NCI-H748 treated with DMSO at 0.1 percent for 48 hours (cell line): ENCODE measurements at regions not wholly inside any gene's neighbourhood (a gene's known extent, or its start where the extent isn't known, plus 50 kb on each side); places are given as distances from the start of the nearest gene placed in this dataset.

Experiments
- DNase-seq: peaks from one replicate; lab custom pipeline; 2025; lab: John Stamatoyannopoulos, UW

DNA sequence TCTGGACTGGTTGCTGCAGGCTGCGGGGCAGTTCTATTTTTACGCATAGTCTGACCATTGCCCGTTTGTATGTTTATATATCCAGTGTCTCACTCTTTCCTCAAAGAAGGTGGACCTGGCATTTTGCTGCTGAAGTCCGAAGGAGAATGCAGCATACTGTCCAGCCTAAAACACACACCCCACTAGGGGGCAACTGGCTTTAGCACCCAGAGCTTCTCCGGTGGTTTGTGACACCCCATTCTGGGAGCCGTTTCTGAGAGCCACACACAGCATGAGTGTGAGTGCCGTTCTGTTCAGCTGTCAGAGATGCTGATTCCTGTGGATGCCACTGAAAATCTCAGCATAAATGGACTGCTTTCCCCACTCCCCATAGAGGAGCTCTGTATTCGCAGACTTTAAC, 290.5 kb upstream of the TAS2R1 start:
- DNase-seq, result no peak

DNA sequence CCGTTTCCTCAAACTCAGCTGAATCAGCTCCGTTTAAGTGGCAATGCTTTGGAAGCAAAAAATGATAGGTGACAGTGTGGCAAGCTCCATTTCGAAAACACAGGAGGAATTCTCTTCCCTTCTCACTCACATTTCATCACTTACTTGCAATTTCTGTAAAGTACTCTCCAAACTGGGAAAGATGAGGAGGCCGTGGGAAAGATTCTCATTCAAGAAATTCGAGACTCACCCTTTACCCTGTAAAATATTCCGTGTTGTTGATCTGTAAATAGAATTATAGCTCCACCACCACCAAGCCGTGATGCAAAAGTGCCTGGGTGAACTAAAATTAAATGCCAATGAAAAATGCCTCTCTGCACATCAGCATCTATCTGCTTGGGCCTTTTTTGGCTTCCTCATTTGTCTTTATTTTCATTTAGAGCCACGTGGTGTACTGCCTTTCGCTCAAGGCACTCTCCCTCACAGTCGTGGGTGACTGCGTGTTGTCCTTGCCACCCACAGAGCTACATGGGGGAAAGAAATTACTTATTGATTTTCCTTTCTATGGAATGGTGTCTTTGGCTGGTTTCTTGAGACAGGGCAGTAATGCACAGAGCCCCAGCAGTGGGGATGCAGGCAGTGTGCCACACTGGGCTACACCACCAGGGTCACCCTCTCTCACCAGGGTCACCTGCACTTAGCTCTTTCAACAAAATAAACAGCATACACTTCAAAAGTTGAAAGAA, 289.3 kb upstream of the TAS2R1 start:
- no peak for DNase-seq

DNA sequence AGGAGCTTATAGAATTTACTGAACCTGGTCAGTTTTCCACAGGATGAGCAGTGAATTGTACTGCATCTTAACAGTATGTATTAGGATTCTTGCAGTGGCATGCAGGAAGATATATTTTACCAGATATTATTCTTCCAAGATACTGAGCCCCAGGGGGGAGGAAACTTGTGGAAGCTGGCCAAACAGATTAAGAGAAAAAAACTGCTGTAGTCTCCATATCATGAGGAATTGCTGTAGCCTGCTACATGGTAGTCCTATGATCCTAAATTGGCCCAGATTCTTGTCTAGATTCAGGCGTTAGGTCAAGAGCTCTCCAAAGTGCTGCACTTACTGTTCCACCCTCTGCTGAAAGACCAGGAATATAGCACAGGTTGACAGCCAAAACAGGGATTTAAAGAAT, 275.5 kb upstream of the TAS2R1 start:
- DNase-seq, result no peak

DNA sequence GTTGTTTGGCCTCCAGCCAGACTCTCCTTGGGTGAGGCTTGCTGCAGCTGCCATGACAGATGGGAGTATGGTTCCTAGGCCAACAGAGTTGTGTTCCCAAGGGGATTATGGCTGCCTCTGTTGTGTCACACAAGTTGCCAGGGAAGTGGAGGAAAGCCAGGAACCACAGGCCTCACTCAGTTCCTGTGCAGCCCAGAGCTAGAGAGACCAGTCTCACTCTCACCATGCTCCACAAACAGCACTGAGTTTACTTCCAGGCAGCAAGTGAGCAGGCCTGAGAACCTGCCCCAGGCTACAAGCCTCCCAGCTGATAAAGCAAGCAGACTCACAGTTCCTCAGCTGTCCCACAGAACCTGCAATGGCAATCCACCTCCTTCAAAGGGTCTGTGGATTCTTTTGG, 273.6 kb upstream of the TAS2R1 start:
- peak; percentile 97 for DNase-seq

DNA sequence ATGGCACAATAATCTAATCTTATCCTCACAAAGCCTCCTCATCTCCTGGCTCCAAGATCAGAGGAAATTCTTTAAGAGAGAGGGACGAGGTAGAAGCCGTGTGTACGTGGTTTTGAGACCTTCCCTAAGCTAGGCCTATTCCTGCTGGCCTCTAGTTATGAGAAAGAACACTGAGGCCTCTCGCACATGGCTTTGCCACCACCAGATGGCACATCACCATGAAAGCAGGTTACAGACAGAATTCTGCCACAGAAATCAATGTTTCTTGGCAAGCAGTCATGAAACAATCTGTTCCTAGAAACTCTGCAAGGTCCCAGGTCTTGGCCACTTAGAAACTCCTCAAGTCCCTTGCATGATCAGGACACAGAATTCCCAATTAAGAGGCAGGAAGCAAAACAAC, 268.2 kb upstream of the TAS2R1 start:
- peak; percentile 67 for DNase-seq

DNA sequence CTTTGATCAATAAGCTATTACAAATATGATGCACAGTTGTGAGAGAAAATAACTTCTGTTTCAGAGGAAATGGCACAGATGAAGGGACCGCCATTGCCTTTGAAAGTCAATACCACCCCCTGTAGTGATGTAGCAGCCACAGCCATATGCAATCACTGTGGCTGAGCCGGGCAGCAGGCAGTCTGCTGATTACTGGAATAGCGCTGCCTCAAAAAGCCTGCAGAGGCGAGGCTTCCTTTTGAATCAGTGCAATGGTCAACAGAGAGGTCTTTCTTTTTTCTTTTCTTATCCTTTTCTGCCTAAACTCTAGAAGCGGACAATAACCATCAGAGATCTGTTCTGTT, 265.1 kb upstream of the TAS2R1 start:
- DNase-seq, result peak; percentile 37

DNA sequence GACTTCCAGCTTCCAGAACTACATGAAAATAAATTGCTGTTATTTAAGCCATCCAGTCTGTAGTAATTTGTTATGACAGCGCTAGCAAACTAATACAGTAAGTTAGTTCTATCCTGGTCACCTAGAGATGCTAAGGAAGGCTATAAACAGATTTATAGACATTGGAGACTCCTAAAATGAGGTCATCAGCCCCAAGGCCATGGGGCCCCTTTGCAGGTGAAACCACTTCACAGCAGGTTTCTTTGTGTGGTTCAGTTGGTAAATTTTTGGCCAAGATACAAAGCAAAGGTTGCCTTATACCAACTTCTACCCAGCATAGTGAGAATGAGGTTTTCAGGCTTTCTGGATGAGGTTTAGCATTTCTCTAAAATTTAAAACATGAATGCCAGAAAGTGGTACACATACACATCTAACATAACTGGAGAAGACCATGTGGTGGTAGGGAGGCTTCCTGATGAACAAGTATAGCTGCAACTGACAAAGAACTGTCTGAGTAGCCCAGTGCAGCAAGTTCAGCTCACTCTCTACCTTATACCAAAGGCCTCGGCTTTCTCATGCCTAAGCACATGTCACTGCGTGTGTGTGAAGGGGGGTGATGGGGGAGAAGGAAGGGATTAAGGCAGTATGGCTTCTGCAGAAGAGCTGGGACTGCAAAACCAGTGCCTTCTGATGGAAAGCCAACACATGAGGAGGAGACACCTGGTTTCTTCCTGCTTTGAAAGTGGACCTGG, 264.6 kb upstream of the TAS2R1 start:
- no peak for DNase-seq

DNA sequence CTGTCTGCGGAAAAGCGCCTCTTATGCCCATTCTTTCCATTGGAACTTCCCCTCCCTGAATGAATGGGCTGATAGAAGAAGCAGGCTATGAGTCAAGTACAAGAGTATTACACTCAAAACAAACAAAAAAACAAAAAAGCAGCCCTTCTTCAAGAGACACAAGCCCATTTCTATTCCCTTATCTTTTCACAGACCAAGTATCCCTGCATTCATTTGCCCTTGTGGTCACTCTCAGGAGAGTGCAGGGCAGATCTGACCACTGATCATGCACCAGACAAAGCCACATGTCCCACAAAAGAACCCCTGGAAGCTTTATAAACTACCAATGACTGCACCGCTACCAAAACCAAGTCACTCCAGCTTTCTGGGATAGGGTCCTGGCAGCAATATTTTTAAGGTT, 262.5 kb upstream of the TAS2R1 start:
- no peak for DNase-seq

DNA sequence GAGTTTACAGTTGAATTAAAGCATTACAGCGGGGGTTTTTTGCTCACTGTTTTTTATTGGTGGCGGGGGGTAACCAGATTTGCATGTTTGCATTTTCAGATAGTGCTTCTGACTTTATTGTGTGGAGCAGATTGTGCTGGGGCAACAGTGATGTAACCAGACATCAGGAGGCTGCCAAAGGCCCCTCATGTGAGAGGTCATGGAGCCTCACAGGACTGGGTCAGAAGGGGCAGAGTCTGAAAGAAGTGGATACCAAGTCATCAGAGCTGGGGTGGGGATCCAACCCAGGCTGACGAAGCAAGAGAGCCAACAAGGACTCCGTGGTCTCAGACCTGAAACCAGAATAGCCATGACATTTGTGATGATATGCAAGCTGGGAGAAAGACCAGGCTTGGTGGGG, 259.4 kb upstream of the TAS2R1 start:
- DNase-seq, result no peak

DNA sequence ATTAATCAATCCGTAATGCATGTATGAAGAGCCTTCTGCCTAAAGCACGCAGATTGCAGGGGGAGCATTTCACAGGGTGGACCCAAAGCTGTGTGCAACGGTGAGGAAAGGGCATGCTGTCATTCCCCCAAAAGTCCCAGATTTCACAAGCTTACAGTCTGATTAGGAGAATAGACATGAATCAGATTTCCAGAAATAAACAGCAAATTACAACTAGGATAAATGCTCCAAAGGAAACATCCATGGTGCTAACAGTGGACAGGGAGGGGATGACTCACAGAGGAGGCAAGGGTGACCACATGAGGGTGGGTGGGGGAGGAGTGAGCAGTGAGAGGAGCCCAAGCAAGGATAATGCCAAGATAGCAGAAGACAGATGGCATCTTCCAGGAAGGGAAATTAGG, 258.4 kb upstream of the TAS2R1 start:
- no peak for DNase-seq

DNA sequence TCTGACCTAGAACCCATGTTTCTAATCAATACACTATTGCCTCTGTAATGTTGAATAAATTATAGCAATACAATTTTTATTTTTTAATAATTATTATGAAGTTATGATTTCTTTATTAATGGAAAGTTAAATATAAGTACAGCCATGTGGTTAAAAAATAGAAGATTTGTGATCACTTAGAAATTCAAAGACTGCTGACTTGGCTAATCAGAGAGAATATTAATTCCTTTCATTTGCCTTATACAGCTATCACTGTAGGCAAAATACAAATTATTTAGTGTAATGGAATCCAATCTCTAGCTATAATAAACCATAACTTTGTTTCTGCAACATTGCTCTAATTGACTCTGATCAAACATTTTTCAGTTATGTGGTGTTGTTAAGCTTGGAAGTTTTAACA, 255.0 kb upstream of the TAS2R1 start:
- DNase-seq, result no peak

DNA sequence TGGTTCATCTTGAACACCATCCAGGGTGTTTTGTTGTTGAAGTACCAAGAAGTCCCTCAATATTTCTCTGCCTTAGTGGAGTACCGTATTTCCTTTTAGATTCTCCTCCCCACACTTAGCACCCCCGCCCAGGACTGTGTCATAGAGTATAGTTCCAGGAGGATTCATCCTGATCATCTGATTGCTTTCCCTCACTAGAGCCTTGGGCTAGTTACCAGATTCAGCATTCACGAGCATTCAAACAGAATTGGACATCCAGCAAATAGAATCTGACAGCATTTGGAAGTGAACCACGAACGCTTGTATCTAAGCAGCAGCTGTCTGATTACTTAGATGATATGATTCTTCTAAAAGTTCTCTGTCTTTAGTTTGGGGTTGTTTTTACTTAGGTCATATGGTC, 248.1 kb upstream of the TAS2R1 start:
- DNase-seq, result no peak

DNA sequence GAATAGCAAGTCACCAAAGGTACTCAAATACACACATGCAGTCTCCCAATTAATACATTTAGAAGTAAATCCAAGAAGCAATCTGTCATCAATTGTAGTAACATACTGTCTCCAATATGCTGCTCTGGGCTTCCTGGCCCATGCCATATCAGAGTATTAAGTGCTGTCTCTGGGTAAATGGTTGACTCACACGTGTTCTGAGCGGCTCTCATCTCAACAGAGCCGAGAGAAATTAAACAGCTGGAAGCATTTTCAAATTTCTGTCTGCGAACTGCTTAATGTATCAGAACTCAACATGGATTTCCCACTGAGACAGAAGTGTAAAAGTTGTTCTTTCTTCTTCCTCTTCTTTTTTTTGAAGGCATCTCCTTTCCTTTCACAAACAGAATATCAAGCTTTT, 247.3 kb upstream of the TAS2R1 start:
- no peak for DNase-seq

DNA sequence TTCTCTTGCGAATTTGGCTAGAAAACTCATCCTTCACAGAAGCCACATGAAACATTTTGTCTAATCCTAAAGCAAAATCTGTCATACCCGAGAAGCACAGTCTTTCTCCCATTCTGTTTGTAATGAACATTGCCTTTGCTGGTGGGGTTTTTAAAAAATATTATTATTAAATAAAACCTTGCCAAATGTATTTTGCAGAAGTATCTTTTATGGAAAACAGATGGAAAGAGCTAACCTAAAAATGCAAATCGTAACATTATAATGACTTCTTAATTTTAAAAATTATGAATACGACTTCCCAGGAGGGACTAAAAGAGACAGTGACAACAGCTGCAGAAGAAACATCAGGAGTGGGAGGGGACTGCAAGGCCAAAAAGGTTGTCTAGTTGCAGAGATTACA, 246.3 kb upstream of the TAS2R1 start:
- no peak for DNase-seq

DNA sequence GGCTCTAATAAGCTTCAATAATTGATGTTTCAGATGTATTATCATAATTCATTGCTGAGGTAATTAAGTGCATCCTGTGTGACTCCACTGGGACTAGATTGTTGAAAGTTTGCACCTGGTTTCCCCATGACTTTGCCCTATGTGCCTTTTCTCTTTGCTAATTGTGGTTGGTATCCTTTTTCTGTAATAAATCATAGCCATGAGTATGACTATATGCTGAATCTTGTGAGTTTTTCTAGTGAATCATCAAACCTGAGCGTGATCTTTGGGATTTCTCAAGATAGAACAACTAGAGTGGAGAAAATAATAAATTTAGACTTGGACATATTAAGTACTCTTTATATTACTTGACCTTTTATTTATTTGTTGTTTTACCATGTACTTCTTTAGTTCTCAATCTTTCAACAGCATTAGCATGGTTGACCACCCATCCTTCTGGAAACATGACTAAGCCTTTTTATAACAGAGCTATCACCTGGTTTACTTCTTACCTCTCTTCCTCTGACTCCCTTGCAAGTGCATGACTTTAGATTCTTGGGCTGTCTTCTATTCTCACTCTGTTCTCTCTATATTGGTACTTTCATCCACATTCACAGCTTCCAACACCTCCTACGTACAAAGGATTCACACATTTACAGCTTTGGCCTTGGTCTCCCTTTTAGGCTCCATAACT, 239.6 kb upstream of the TAS2R1 start:
- DNase-seq, result no peak

DNA sequence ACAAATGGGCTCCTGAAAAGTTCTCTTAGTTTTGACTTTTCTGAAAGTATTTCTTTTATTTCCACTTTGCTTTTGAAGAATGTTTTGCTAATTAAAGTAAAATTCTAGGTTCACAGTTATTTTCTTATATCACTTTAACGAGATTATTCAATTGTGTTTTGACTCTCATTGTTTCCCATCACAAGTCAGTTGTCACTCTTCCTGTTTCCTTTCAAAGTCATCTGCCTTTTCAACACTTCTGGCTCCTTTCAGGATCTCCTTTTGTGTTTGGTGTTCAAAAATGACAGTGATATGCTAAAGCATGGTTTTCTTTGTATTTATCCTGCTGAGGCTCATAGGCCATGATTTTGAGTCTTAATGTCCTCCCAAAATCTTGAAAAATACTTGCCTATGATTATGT, 235.4 kb upstream of the TAS2R1 start:
- no peak for DNase-seq

DNA sequence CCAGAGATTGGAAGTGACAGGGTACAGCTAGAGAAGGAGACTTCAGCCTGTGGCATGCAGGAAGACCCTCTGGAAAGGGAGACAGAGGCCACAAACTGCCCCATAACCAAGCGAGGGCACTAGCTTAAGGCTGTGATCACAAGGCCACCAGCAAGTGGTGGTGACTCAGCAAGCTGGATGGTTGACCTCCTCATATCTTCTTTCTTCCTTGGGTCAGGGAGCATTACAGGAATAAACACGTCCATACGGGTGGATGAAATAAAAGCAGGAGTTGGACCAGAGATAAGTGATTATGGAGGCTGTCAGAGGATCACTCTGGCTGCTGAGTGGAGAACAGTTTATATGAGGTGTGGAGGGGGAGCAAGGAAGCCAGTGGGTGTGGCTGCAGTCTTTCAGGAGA, 234.6 kb upstream of the TAS2R1 start:
- no peak for DNase-seq

DNA sequence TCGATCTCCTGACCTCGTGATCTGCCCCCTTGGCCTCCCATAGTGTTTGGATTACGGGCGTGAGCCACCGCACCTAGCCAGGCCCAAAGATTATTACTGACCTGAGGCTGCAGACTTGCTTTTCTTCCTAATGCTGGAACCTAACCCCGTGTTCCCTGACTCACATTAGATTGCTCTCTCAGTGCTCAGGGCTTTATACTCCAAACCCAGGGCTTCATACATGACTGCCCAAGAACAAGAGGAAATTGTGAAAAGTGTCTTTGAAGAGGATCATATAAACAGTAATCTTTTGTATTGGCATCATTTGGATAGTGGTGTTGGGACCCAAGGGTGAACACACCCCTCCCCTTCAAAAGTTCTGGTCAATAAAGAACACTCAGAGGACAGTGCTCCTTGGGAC, 233.3 kb upstream of the TAS2R1 start:
- no peak for DNase-seq

DNA sequence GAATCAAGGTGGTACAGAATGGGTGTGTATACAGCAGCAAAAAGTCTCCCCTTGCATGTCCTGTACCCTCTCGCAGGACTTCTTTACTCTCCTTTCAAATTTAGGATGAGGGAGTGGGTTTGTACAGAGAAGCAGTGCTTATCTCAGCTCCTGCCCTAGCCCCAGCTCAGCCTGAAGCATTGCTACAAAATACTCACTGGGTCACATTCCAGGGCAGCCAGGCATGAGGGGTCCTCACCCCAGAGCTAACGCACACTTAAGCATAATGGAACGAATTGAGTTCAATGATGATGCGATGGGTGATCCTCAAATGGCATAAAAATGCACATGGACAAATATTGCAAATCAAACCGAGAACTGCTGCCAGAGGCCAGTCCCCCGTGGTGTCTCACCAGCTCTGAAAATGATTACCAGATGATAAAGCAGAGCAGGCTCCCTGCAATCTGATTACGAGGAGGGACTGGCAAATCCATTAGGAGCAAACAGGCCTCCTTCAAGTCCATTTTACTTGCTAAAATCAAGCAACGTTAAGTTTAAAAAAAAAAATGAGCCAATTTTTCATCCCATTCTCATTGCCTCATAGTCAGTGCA, 231.6 kb upstream of the TAS2R1 start:
- no peak for DNase-seq

DNA sequence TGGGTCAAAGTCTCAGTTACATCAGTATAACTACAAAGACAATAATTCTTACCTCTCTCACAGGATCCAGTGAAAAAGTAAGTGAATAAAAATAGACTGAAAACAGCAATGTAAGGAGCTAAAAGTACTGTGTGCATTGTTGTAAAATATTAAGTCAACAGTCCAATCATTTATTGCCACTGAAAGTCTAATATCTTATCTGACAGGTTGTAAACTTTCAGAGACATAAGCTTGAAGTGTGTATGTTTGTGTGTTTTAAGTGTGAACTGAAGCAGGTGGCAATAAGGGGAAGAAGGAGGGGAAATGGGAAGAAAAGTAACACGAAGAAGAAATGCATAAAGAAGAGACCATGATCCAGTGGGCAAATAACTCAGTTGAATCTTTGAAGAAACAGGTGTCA, 229.7 kb upstream of the TAS2R1 start:
- DNase-seq, result no peak

DNA sequence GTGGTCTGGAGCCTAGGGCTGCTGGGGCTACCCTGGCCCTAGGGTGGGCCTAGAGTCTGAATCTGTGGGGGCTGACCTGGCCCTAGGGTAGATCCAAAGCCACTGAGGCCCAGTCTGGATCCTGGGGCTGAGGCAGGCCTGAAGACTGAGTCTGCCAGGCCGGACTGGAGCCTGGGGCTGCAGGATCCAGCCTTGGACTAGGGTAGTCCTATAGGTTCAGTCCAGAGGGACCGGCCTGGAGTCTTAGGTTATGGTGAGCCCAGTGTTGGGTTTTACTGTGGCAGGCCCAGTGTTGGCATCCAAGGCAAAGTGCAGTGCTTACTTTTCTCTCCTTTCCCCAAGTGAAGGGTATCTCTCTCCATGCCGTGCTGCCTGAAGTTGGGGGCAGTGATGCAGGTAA, 227.9 kb upstream of the TAS2R1 start:
- DNase-seq, result no peak

DNA sequence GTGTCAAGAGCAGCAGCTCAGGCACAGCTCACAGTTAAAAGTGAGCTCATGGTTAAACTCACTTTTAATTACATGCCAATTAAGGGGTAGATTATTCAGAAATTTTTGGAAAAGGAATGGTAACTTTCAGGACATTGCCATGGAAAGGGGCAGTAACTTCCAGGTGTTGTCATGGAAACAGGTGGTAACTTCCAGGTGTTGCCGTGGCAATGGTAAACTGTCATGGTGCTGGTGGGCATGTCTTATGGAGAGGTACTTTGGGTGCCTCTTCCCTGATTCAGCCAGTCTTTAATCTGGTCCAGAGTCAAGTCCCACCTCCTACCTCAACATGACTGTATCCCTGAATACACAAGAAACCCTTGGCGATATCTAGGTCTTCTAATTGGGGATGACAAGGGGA, 223.2 kb upstream of the TAS2R1 start:
- DNase-seq, result no peak

DNA sequence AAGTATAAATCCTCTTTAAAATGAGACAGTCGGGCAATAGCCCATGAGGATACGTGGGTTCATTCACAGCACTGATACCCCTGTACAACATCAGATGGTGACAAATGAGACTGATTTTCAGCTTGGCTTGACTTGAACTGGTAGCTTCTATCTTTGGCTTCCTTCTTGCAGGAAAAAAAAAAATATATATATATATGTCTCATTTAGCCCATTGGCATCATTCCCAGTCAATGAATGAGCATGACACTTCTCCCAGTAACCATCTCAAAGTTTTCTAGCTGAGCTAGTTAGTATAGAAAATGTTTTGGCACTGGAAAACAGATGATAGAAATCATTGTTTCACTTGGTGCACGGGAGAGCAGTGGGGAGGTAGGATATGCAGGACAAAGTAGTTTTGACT, 222.5 kb upstream of the TAS2R1 start:
- no peak for DNase-seq
